Colonic mucosa (tissue), 4 donors: ENCODE measurements at regions not wholly inside any gene's neighbourhood (a gene's known extent, or its start where the extent isn't known, plus 50 kb on each side); places are given as distances from the start of the nearest gene placed in this dataset.
"Not testable (repeated sequence)": the region's sequence is repeated elsewhere in the genome, so short reads cannot be mapped to it uniquely, and the experiment has no call there.

Source experiments
- DNase-seq: peaks from one replicate; pipeline ENCODE4 v3.0.0-alpha.2; 2020
- H3K27ac ChIP-seq: fragments of 200-600 bp; one replicate; pipeline ENCODE4 v1.8.0; 2021
- H3K27me3 ChIP-seq: fragments of 200-600 bp; one replicate; pipeline ENCODE4 v1.8.0; 2021
- H3K36me3 ChIP-seq: fragments of 200-600 bp; one replicate; pipeline ENCODE4 v1.8.0; 2021
- H3K4me1 ChIP-seq: fragments of 200-600 bp; one replicate; pipeline ENCODE4 v1.8.0; 2021; ENCODE audit warnings: mild to moderate bottlenecking
- H3K4me3 ChIP-seq: fragments of 200-600 bp; one replicate; pipeline ENCODE4 v1.8.0; 2021
- H3K9ac ChIP-seq, 2 donors: one replicate each; pipeline ENCODE4 v1.7.0; 2013; ENCODE audit warnings: control low read depth in 2 of 2, low read depth in 2 of 2, low read length in 2 of 2
- H3K9me3 ChIP-seq: fragments of 200-600 bp; one replicate; pipeline ENCODE4 v1.8.0; 2021
- intact Hi-C: fragments of 100-400 bp; cut with DNase I; formaldehyde crosslinking; loops from one replicate; pipeline ENCODE4 v1.14.1; 2022
- TF ChIP-seq, protein P1 (sequence below): fragments of 200-600 bp; IDR thresholded peaks from one replicate; pipeline ENCODE4 v1.8.0; 2022; ENCODE audit warnings: antibody characterized with exemption, mild to moderate bottlenecking
- donor health status: healthy.
- donor health status: DM: no; HTN: no; CAD: no.
- donor health status: DM: no; HTN: no; CAD: no.

DNA sequence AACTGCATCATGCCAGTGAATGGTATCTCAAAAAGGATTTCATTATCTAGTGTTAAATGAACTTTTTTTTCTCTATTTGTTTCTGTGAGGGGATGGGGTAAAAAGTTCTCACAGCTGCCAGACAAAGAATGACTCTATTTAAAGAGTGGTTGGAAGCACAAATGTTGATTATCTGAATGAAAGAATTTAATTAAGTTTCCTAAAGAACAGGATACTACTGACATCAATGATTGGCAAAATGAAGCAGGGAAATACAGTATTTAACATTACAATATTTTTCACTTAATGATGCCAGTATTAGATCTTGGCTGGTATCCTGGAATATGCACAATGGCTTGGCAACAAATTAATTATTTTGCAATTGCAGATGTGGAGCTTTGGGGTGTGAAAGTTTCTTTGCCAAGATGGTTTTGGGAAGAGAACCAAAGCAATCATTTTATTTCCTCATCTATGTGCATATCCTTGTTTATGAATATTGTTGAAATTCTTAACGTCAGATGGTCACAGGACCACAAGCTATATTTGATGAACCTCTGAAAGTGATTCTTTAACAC, 336.8 kb downstream of the ARL4A start:
- TF ChIP-seq, protein P1, sequence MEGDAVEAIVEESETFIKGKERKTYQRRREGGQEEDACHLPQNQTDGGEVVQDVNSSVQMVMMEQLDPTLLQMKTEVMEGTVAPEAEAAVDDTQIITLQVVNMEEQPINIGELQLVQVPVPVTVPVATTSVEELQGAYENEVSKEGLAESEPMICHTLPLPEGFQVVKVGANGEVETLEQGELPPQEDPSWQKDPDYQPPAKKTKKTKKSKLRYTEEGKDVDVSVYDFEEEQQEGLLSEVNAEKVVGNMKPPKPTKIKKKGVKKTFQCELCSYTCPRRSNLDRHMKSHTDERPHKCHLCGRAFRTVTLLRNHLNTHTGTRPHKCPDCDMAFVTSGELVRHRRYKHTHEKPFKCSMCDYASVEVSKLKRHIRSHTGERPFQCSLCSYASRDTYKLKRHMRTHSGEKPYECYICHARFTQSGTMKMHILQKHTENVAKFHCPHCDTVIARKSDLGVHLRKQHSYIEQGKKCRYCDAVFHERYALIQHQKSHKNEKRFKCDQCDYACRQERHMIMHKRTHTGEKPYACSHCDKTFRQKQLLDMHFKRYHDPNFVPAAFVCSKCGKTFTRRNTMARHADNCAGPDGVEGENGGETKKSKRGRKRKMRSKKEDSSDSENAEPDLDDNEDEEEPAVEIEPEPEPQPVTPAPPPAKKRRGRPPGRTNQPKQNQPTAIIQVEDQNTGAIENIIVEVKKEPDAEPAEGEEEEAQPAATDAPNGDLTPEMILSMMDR = no peak
- no peak overlapping the region for H3K4me3 ChIP-seq
- intact Hi-C loops = no loop called here
- no peaks in the 10 kb centered on the region for H3K9me3 ChIP-seq
- H3K9ac ChIP-seq = no peak overlapping the region
- H3K27me3 ChIP-seq = no peaks in the 10 kb centered on the region
- no peak for DNase-seq
- no peaks in the 10 kb centered on the region for H3K4me1 ChIP-seq
- H3K36me3 ChIP-seq = no peaks in the 10 kb centered on the region
- H3K27ac ChIP-seq = no peak overlapping the region

DNA sequence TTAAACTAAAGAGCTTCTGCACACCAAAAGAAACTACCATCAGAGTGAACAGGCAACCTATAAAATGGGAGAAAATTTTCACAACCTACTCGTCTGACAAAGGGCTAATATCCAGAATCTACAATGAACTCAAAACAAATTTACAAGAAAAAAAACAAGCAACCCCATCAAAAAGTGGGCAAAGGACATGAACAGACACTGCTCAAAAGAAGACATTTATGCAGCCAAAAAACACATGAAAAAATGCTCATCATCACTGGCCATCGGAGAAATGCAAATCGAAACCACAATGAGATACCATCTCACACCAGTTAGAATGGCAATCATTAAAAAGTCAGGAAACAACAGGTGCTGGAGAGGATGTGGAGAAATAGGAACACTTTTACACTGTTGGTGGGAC, 337.6 kb downstream of the ARL4A start:
- H3K27ac ChIP-seq, H3K4me1 ChIP-seq, H3K27me3 ChIP-seq, intact Hi-C loops, H3K36me3 ChIP-seq, H3K9ac ChIP-seq, DNase-seq, H3K9me3 ChIP-seq, H3K4me3 ChIP-seq: not testable (repeated sequence)

DNA sequence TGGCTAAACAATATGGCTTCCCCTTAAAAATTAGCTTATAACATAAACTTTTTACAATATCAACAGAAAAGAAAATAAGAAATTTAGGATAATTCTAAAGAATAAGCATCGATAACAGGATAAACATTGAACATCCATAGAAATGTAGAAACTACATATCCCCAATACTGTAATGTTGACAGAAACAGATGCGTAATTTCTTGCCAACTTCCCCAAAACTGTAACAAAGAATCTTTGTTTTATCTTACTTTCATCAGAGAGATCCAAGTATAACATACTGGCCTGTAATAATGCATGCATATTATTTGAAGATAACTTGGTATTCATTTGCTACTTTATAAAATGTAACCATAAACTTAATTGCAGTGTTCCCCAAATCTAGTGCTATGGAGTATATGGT, 339.9 kb downstream of the ARL4A start:
- H3K4me3 ChIP-seq = no peak overlapping the region
- no peaks in the 10 kb centered on the region for H3K9me3 ChIP-seq
- H3K36me3 ChIP-seq = no peaks in the 10 kb centered on the region
- H3K27ac ChIP-seq = no peak overlapping the region
- no peak overlapping the region for H3K9ac ChIP-seq
- TF ChIP-seq, protein P1 = no peak
- intact Hi-C loops = no loop called here
- H3K4me1 ChIP-seq = no peaks in the 10 kb centered on the region
- DNase-seq = no peak
- H3K27me3 ChIP-seq = no peaks in the 10 kb centered on the region

DNA sequence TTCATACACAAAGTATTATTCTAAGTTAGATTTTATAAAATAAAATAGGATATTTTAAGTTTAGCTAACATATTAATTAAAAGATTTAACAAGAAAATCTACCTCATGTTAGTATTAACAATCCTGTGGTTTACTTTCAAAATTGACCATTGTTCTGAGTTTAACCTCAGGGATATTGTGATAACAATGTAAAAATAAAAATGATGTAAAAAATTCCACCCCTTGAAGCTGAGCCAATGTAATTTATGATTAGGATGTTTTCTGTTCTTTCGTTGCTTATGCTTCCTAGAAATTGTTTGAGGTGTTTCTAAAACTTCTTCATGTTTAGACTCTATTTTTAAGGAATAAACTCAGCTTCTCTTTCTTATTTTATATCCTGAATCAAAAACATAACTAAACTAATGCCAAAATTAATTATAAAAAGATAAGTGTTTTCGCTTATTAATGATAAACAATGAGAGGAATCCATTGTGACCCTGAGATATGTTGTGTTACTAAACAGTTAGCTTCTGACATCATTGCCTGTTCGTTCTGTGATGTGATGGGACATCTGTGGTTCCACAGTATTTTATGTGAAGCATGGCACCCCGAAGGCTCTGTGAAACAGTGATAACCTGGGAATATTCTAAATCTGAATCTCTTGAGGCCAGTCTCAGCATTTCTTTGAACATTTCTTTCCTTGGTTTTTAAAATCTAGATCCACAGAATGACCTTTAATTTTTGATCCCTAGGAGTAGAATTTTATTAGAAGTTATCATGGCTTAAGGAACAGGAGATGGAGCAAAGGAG, 340.8 kb downstream of the ARL4A start:
- DNase-seq = no peak
- Histone ChIP-seq H3K9ac (no peak overlapping the region), H3K4me3 (no peak overlapping the region), H3K27me3 (no peaks in the 10 kb centered on the region), H3K9me3 (no peaks in the 10 kb centered on the region), H3K36me3 (no peaks in the 10 kb centered on the region), H3K4me1 (no peaks in the 10 kb centered on the region), H3K27ac (no peak overlapping the region)
- TF ChIP-seq, protein P1 = no peak
- intact Hi-C loops = no loop called here

DNA sequence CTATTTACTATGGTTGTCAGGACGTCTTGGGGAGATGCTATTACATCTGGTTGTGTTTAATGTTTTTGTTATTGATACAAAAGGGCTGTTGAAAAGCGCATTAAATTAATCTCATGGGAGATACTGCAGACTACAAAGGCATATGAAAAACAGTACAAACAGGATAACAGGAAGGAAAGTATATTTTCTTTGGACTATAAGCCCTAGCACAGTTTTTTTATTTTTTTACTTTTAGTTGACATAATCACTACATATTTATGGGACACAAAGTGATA, 341.3 kb downstream of the ARL4A start:
- TF ChIP-seq, protein P1 = no peak
- no peak for DNase-seq
- intact Hi-C loops = no loop called here
- Histone ChIP-seq H3K9ac (no peak overlapping the region), H3K9me3 (no peaks in the 10 kb centered on the region), H3K36me3 (no peaks in the 10 kb centered on the region), H3K27ac (no peak overlapping the region), H3K4me3 (no peak overlapping the region), H3K4me1 (no peaks in the 10 kb centered on the region), H3K27me3 (no peaks in the 10 kb centered on the region)

DNA sequence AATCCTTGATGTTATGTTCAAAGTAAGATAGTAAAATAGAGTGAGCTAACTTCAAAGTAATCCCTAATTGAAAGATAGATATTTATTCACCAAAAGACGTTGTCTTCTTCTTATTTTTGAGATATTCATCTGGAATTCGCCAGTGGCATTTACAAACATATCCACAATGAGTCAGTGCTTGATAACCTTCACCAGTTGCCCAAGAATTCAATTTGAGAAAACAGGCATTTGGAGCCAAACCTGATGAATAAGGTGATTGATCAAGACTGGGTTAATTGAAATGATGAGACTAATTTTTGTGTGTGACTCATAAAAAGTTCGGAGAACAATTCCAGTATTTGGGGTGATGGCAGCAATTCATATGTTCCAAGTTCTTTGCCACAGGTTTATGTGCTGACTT, 344.0 kb downstream of the ARL4A start:
- Histone ChIP-seq H3K9me3 (no peaks in the 10 kb centered on the region), H3K27me3 (no peaks in the 10 kb centered on the region), H3K9ac (no peak overlapping the region), H3K4me1 (no peaks in the 10 kb centered on the region), H3K27ac (no peak overlapping the region), H3K4me3 (no peak overlapping the region), H3K36me3 (no peaks in the 10 kb centered on the region)
- DNase-seq = no peak
- intact Hi-C loops = no loop called here
- TF ChIP-seq, protein P1 = no peak
